WERI-Rb-1 (cell line): ENCODE measurements at regions not wholly inside any gene's neighbourhood (a gene's known extent, or its start where the extent isn't known, plus 50 kb on each side); places are given as distances from the start of the nearest gene placed in this dataset.
A peak's percentile ranks its signal among the peaks of the same experiment; 100 is the strongest.
"Not testable (repeated sequence)": the region's sequence is repeated elsewhere in the genome, so short reads cannot be mapped to it uniquely, and the experiment has no call there.

Source experiments
- DNase-seq: peaks from one replicate; pipeline ENCODE4 v3.0.0-alpha.2; 2020
- H3K27ac ChIP-seq: fragments of 250-450 bp; sonication (Bioruptor Pico); 2 replicates; pipeline ENCODE4 v1.5.1; 2020; ENCODE audit warnings: mild to moderate bottlenecking, moderate library complexity
- H3K27me3 ChIP-seq: fragments of 250-450 bp; sonication (Bioruptor Pico); 2 replicates; pipeline ENCODE4 v1.5.1; 2021; ENCODE audit warnings: mild to moderate bottlenecking, low read depth, moderate library complexity; ENCODE audit not compliant: insufficient read depth, severe bottlenecking
- H3K36me3 ChIP-seq: fragments of 250-450 bp; sonication (Bioruptor Pico); 2 replicates; pipeline ENCODE4 v1.5.1; 2020; ENCODE audit warnings: mild to moderate bottlenecking, moderate library complexity
- H3K4me3 ChIP-seq: 2 replicates; pipeline ENCODE4 v1.5.1; 2011; ENCODE audit warnings: low read depth, mild to moderate bottlenecking, control low read depth, low read length
- H3K9me3 ChIP-seq: fragments of 250-450 bp; sonication (Bioruptor Pico); 2 replicates; pipeline ENCODE4 v1.5.1; 2021; ENCODE audit warnings: mild to moderate bottlenecking, moderate library complexity; ENCODE audit not compliant: severe bottlenecking
- CTCF ChIP-seq: IDR thresholded peaks from 2 replicates; pipeline ENCODE4 v1.5.1; 2011; ENCODE audit warnings: low read depth, mild to moderate bottlenecking, control low read depth, inconsistent platforms, low read length

- Histone ChIP-seq H3K27me3 (no peaks in the 10 kb centered on the region), H3K9me3 (no peaks in the 10 kb centered on the region), H3K27ac (no peak overlapping the region), H3K4me3 (no peak overlapping the region), H3K36me3 (no peaks in the 10 kb centered on the region)
- DNase-seq, result no peak
- no peak for TF ChIP-seq CTCF
Measured at GRCh38 chr6:167420177-167420576, 95.3 kb downstream of the TTLL2 start.

- Histone ChIP-seq H3K4me3 (peak overlapping the region; percentile 10; the same call in 1 of the 2 replicates), H3K9me3 (no peaks in the 10 kb centered on the region), H3K27ac (no peak overlapping the region; the same call in 1 of the 2 replicates), H3K36me3 (no peaks in the 10 kb centered on the region), H3K27me3 (no peaks in the 10 kb centered on the region)
- no peak for TF ChIP-seq CTCF
- peak; percentile 50 for DNase-seq
Measured at GRCh38 chr6:167420858-167421766, 96.2 kb downstream of the TTLL2 start.

- H3K27ac ChIP-seq, H3K9me3 ChIP-seq, DNase-seq, H3K27me3 ChIP-seq, H3K4me3 ChIP-seq, H3K36me3 ChIP-seq: not testable (repeated sequence)
Measured at GRCh38 chr6:167421944-167422343, 97.1 kb downstream of the TTLL2 start.

- no peak for DNase-seq
- Histone ChIP-seq H3K9me3 (no peaks in the 10 kb centered on the region), H3K4me3 (no peak overlapping the region), H3K27me3 (no peaks in the 10 kb centered on the region), H3K36me3 (no peaks in the 10 kb centered on the region), H3K27ac (no peak overlapping the region)
- no peak for TF ChIP-seq CTCF
Measured at GRCh38 chr6:167422934-167423333, 98.0 kb downstream of the TTLL2 start.

GRCh38 chr6:167424060-167424673 is 99.3 kb downstream of the TTLL2 start:
- Histone ChIP-seq H3K27me3 (no peaks in the 10 kb centered on the region), H3K4me3 (no peak overlapping the region), H3K27ac (no peak overlapping the region), H3K9me3 (no peaks in the 10 kb centered on the region), H3K36me3 (no peaks in the 10 kb centered on the region)
- no peak for DNase-seq
- no peak for TF ChIP-seq CTCF

GRCh38 chr6:167424700-167425099 is 99.8 kb downstream of the TTLL2 start:
- no peak for DNase-seq
- no peak for TF ChIP-seq CTCF
- no peaks in the 10 kb centered on the region for H3K27me3 ChIP-seq
- no peaks in the 10 kb centered on the region for H3K9me3 ChIP-seq
- no peak overlapping the region for H3K27ac ChIP-seq
- no peak overlapping the region for H3K4me3 ChIP-seq
- no peaks in the 10 kb centered on the region for H3K36me3 ChIP-seq
